Glutamatergic neuron (in vitro differentiated cells): ENCODE measurements at regions not wholly inside any gene's neighbourhood (a gene's known extent, or its start where the extent isn't known, plus 50 kb on each side); places are given as distances from the start of the nearest gene placed in this dataset.

Experiments used
- DNase-seq: peaks from one replicate; pipeline ENCODE4 v3.0.0; 2022
- H3K27ac Mint-ChIP-seq: one replicate; pipeline ENCODE4 v1.8.0; 2020; ENCODE audit warnings: mild to moderate bottlenecking, mixed read lengths, inconsistent platforms; ENCODE audit not compliant: unreplicated experiment
- H3K27me3 Mint-ChIP-seq: one replicate; pipeline ENCODE4 v1.8.0; 2020; ENCODE audit warnings: mild to moderate bottlenecking, moderate library complexity, mixed read lengths, inconsistent platforms; ENCODE audit not compliant: unreplicated experiment
- H3K36me3 Mint-ChIP-seq: one replicate; pipeline ENCODE4 v1.8.0; 2020; ENCODE audit warnings: mild to moderate bottlenecking, mixed read lengths, inconsistent platforms; ENCODE audit not compliant: unreplicated experiment
- H3K4me1 Mint-ChIP-seq: one replicate; pipeline ENCODE4 v1.8.0; 2020; ENCODE audit warnings: mild to moderate bottlenecking, low read depth, mixed read lengths, inconsistent platforms; ENCODE audit not compliant: unreplicated experiment
- H3K4me3 Mint-ChIP-seq: one replicate; pipeline ENCODE4 v1.8.0; 2020; ENCODE audit warnings: mild to moderate bottlenecking, mixed read lengths, inconsistent platforms; ENCODE audit not compliant: unreplicated experiment
- H3K9me3 Mint-ChIP-seq: one replicate; pipeline ENCODE4 v1.8.0; 2020; ENCODE audit warnings: mild to moderate bottlenecking, moderate library complexity, mixed read lengths, inconsistent platforms; ENCODE audit not compliant: unreplicated experiment
- TF ChIP-seq, protein P1 (sequence below): fragments of 200-600 bp; sonication (generic); IDR thresholded peaks from one replicate; pipeline ENCODE4 v1.5.0; 2021; ENCODE audit not compliant: partially characterized antibody, unreplicated experiment

DNA sequence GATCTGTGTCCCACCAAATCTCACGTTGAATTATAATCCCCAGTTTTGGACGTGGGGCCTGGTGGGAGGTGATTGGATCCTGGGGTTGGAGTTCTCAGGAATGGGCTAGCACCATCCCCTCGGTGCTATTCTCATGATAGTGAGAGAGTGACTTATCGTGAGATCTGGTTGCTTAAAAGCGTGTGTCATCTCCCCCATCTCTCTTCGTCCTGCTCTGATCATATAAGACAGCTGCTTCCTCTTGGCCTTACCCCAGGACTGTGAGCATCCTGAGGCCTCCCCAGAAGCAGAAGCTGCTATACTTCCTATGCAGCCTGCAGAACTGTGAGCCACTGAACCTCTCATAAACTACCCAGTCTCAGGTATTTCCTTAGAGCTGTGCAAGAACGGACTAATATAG lies 163.7 kb upstream of the NDUFV2 start:
- Mint-ChIP-seq H3K4me3 (no peak overlapping the region), H3K27me3 (peaks cover 2% of the 10 kb centered on the region), H3K4me1 (peaks cover 2% of the 10 kb centered on the region), H3K9me3 (no peaks in the 10 kb centered on the region), H3K36me3 (peaks cover 3% of the 10 kb centered on the region), H3K27ac (no peak overlapping the region)
- TF ChIP-seq, protein P1, sequence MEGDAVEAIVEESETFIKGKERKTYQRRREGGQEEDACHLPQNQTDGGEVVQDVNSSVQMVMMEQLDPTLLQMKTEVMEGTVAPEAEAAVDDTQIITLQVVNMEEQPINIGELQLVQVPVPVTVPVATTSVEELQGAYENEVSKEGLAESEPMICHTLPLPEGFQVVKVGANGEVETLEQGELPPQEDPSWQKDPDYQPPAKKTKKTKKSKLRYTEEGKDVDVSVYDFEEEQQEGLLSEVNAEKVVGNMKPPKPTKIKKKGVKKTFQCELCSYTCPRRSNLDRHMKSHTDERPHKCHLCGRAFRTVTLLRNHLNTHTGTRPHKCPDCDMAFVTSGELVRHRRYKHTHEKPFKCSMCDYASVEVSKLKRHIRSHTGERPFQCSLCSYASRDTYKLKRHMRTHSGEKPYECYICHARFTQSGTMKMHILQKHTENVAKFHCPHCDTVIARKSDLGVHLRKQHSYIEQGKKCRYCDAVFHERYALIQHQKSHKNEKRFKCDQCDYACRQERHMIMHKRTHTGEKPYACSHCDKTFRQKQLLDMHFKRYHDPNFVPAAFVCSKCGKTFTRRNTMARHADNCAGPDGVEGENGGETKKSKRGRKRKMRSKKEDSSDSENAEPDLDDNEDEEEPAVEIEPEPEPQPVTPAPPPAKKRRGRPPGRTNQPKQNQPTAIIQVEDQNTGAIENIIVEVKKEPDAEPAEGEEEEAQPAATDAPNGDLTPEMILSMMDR = no peak
- DNase-seq = no peak

DNA sequence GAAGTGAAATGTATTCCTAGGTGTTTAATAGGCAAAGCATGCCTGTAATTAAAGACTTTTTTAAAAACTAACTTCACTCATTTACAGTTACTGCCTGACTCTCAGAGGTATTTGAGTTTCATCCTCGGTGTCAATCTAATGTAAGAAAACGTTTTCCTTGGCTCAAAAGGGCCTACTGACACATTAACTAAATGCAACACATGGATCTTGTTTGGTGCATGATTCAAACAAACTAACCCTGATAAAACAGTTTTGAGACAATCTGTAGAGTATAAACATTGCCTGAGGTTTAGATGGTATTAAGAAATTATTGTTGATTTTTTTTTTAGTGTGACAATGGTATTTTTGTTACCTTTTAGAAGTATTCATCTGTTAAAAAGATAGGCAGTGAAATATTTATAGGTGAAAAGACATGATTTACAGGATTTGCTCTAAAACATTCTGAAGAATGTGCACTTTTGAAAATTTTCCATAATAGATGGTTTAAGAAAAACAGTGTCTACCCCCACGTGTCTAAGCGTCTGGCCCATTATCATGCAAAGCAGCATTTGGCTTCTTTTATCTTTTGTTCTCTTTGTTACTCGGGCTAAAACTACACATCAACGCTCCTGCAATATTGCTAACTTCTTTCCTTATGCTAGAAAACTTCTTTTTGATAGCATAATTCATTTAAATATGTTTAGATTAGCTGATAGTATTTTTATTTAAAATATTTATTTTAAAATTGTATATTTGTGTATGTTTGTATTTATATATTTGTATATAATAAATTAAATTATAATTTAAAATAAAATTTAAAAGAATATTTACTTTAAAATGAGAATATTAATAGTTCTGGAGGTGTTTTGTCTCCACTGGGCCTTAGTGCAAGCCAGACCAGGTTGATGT lies 160.2 kb upstream of the NDUFV2 start:
- peak overlapping the region; percentile 6 for H3K27ac Mint-ChIP-seq
- peaks cover 2% of the 10 kb centered on the region for H3K27me3 Mint-ChIP-seq
- DNase-seq = no peak
- H3K4me3 Mint-ChIP-seq = no peak overlapping the region
- no peaks in the 10 kb centered on the region for H3K36me3 Mint-ChIP-seq
- peaks cover 2% of the 10 kb centered on the region for H3K4me1 Mint-ChIP-seq
- TF ChIP-seq, protein P1 = no peak
- peaks cover 2% of the 10 kb centered on the region for H3K9me3 Mint-ChIP-seq

DNA sequence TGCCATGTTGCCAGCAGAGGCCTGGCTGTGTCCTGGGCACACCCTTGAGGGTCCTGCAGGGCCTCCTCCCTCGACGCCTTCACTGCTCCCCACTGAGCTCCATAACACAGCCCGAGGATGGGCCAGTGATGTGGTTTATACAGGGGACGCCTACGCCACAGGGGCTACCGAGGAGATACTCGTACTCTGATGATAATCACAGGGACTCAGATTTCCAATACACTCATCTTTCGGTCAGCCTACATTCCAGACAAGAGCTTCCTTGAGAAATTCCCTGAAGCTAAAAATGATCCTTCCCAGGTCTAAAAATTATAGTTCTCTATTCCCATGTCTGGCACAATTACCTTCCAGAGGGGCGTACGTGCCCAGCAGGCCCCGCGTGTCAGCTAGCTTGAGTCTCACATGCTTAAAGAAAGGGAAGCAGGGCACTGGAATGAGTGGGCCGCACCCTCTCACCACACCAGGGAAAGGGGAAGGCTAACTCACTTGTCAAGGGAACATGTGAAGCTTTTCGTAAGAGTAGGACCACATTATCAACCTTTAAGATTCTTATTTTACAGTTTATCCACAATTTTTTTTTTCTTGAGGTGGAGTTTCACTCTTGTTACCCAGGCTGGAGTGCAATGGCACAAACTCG lies 159.5 kb upstream of the NDUFV2 start:
- Mint-ChIP-seq H3K4me1 (peaks cover 4% of the 10 kb centered on the region), H3K4me3 (no peak overlapping the region), H3K36me3 (no peaks in the 10 kb centered on the region), H3K27me3 (peaks cover 2% of the 10 kb centered on the region), H3K27ac (no peak overlapping the region), H3K9me3 (peaks cover 3% of the 10 kb centered on the region)
- TF ChIP-seq, protein P1 = no peak
- DNase-seq = no peak

DNA sequence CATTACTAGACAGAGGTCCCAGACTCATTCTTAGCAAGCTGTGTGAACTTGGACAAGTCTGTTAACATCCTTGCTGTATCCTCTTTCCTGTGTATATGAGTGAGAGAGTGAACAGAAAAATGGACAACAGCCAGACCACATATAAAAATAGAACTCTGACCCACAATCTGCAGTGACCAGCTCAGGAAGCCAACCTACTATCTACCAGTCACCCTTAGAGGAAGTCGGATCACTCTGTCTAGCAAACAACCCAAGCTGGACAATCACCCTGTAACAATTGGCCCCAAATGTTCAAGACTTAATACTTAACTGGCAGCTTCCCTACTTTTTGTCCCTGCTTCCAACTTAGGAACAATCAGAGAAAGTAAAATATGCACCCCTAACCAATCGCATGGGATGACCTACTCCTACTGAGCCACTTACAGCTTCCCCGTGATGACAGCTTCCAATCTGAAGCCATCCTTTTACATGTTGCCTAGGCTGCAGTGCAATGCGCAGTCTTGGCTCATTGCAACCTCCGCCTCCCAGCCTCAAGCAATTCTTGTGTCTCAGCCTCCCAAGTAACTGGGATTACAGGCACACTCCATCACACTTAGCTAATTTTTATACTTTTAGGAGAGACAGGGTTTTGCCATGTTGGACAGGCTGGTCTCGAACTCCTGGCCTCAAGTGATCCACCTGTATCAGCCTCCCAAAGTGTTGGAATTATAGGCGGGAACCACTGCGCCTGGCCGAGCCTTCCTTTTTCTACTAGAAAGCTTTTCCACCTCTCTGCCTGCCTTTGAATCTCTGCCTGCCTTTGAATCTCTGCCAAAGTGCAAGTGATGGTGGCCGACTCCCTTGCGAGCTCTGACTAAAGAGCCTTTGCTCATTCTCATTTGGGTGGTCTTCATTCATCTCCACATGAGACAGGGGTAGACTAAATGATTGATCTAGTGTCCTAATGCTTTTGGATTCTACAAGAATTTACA lies 158.3 kb upstream of the NDUFV2 start:
- Mint-ChIP-seq H3K4me1 (peaks cover 14% of the 10 kb centered on the region), H3K27ac (no peak overlapping the region), H3K27me3 (peaks cover 6% of the 10 kb centered on the region), H3K9me3 (peaks cover 9% of the 10 kb centered on the region), H3K4me3 (no peak overlapping the region), H3K36me3 (no peaks in the 10 kb centered on the region)
- DNase-seq = no peak
- TF ChIP-seq, protein P1 = no peak
